ACHN (cell line): ENCODE measurements at regions not wholly inside any gene's neighbourhood (a gene's known extent, or its start where the extent isn't known, plus 50 kb on each side); places are given as distances from the start of the nearest gene placed in this dataset.
"Not testable (repeated sequence)": the region's sequence is repeated elsewhere in the genome, so short reads cannot be mapped to it uniquely, and the experiment has no call there.

Source experiments
- DNase-seq: peaks from one replicate; pipeline ENCODE4 v3.0.0-alpha.2; 2015
- in situ Hi-C: cut with HindIII; loops from 2 replicates; pipeline ENCODE4 v1.10.0; 2017; ENCODE audit warnings: low sequenced_read_pairs, low pct_ligation_motif_present, low pct_unique_long_range_greater_than_20kb

- in situ Hi-C loops, DNase-seq: not testable (repeated sequence)
Observed at GRCh38 chr14:105981517-105982302, 455.3 kb downstream of the TMEM121 start.

- in situ Hi-C loops = no loop called here
- DNase-seq = no peak
Observed at GRCh38 chr14:105982664-105983063, 456.3 kb downstream of the TMEM121 start.

GRCh38 chr14:105986894-105987284, 460.5 kb downstream of the TMEM121 start:
- in situ Hi-C loops = no loop called here
- no peak for DNase-seq

GRCh38 chr14:105987563-105987962, 461.2 kb downstream of the TMEM121 start:
- in situ Hi-C loops = no loop called here
- no peak for DNase-seq

GRCh38 chr14:105989566-105990302, 463.4 kb downstream of the TMEM121 start:
- DNase-seq = no peak
- in situ Hi-C loops = no loop called here

- DNase-seq, in situ Hi-C loops: not testable (repeated sequence)
Observed at GRCh38 chr14:105991677-105992076, 465.3 kb downstream of the TMEM121 start.

GRCh38 chr14:105993814-105994213, 467.4 kb downstream of the TMEM121 start:
- in situ Hi-C loops = no loop called here
- no peak for DNase-seq

GRCh38 chr14:105995011-105995710, 468.8 kb downstream of the TMEM121 start:
- not testable (repeated sequence) for DNase-seq

GRCh38 chr14:105998597-105998996, 472.2 kb downstream of the TMEM121 start:
- DNase-seq, in situ Hi-C loops: not testable (repeated sequence)

More at GRCh38 chr14:105995011-105995710, 468.8 kb downstream of the TMEM121 start:
- in situ Hi-C loops = not testable (repeated sequence)

- in situ Hi-C loops = no loop called here
- DNase-seq = peak; percentile 49
Observed at GRCh38 chr14:105999361-106000028, 473.1 kb downstream of the TMEM121 start.

- DNase-seq, in situ Hi-C loops: not testable (repeated sequence)
Observed at GRCh38 chr14:106000029-106000511, 473.7 kb downstream of the TMEM121 start.

GRCh38 chr14:106001277-106001676, 474.9 kb downstream of the TMEM121 start:
- DNase-seq, in situ Hi-C loops: not testable (repeated sequence)

GRCh38 chr14:106003351-106003750, 477.0 kb downstream of the TMEM121 start:
- no peak for DNase-seq
- in situ Hi-C loops = no loop called here

GRCh38 chr14:106004937-106005795, 478.8 kb downstream of the TMEM121 start:
- in situ Hi-C loops, DNase-seq: not testable (repeated sequence)

GRCh38 chr14:106006043-106006442, 479.7 kb downstream of the TMEM121 start:
- DNase-seq = peak; percentile 2
- in situ Hi-C loops = not testable (repeated sequence)

GRCh38 chr14:106006716-106007115, 480.3 kb downstream of the TMEM121 start:
- DNase-seq, in situ Hi-C loops: not testable (repeated sequence)

GRCh38 chr14:106010783-106011182, 484.4 kb downstream of the TMEM121 start:
- in situ Hi-C loops = no loop called here
- no peak for DNase-seq
